Colonic mucosa (tissue), 4 donors: ENCODE measurements at regions not wholly inside any gene's neighbourhood (a gene's known extent, or its start where the extent isn't known, plus 50 kb on each side); places are given as distances from the start of the nearest gene placed in this dataset.

Source experiments
- DNase-seq: peaks from one replicate; pipeline ENCODE4 v3.0.0-alpha.2; 2020
- H3K27ac ChIP-seq: fragments of 200-600 bp; one replicate; pipeline ENCODE4 v1.8.0; 2021
- H3K27me3 ChIP-seq: fragments of 200-600 bp; one replicate; pipeline ENCODE4 v1.8.0; 2021
- H3K36me3 ChIP-seq: fragments of 200-600 bp; one replicate; pipeline ENCODE4 v1.8.0; 2021
- H3K4me1 ChIP-seq: fragments of 200-600 bp; one replicate; pipeline ENCODE4 v1.8.0; 2021; ENCODE audit warnings: mild to moderate bottlenecking
- H3K4me3 ChIP-seq: fragments of 200-600 bp; one replicate; pipeline ENCODE4 v1.8.0; 2021
- H3K9ac ChIP-seq, 2 donors: one replicate each; pipeline ENCODE4 v1.7.0; 2013; ENCODE audit warnings: control low read depth in 2 of 2, low read depth in 2 of 2, low read length in 2 of 2
- H3K9me3 ChIP-seq: fragments of 200-600 bp; one replicate; pipeline ENCODE4 v1.8.0; 2021
- intact Hi-C: fragments of 100-400 bp; cut with DNase I; formaldehyde crosslinking; loops from one replicate; pipeline ENCODE4 v1.14.1; 2022
- TF ChIP-seq, protein P1 (sequence below): fragments of 200-600 bp; IDR thresholded peaks from one replicate; pipeline ENCODE4 v1.8.0; 2022; ENCODE audit warnings: antibody characterized with exemption, mild to moderate bottlenecking
- donor health status: healthy.
- donor health status: DM: no; HTN: no; CAD: no.
- donor health status: DM: no; HTN: no; CAD: no.

DNA sequence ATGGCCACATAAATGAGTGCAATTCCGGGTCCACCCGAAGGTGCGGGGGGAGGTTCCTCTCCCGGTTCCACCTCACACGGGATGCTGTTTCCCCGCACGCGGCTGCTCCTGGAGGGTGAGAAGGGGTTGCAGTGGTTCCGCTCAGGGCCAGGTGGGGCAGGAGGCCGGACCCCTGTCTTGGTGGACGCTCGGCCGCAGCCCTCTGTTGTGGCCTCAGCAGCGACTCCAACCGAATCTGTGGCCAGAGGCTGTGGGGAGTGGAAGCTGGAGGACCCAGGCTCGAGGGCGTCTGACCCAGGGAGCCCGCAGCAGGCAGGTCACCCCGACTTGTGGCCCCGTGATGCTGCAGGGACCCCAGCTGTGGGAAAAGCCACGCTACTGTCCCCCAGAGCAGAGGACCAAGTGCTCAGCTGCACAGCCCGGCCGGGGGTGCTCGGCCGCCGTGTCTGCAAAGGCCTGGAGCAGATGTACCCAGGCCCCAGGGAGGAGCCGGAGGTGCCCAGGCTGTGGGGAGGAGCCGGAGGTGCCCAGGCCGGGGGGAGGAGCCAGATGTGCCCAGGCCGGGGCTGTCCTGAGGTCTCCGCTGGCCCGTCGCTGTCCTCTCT is 83.9 kb downstream of the RTP5 start:
- no peak for DNase-seq
- H3K27me3 ChIP-seq = no peaks in the 10 kb centered on the region
- TF ChIP-seq, protein P1, sequence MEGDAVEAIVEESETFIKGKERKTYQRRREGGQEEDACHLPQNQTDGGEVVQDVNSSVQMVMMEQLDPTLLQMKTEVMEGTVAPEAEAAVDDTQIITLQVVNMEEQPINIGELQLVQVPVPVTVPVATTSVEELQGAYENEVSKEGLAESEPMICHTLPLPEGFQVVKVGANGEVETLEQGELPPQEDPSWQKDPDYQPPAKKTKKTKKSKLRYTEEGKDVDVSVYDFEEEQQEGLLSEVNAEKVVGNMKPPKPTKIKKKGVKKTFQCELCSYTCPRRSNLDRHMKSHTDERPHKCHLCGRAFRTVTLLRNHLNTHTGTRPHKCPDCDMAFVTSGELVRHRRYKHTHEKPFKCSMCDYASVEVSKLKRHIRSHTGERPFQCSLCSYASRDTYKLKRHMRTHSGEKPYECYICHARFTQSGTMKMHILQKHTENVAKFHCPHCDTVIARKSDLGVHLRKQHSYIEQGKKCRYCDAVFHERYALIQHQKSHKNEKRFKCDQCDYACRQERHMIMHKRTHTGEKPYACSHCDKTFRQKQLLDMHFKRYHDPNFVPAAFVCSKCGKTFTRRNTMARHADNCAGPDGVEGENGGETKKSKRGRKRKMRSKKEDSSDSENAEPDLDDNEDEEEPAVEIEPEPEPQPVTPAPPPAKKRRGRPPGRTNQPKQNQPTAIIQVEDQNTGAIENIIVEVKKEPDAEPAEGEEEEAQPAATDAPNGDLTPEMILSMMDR = no peak
- H3K4me3 ChIP-seq = no peak overlapping the region
- peaks cover 3% of the 10 kb centered on the region for H3K4me1 ChIP-seq
- intact Hi-C loops = no loop called here
- no peak overlapping the region for H3K27ac ChIP-seq
- no peak overlapping the region for H3K9ac ChIP-seq
- H3K36me3 ChIP-seq = no peaks in the 10 kb centered on the region
- no peaks in the 10 kb centered on the region for H3K9me3 ChIP-seq

DNA sequence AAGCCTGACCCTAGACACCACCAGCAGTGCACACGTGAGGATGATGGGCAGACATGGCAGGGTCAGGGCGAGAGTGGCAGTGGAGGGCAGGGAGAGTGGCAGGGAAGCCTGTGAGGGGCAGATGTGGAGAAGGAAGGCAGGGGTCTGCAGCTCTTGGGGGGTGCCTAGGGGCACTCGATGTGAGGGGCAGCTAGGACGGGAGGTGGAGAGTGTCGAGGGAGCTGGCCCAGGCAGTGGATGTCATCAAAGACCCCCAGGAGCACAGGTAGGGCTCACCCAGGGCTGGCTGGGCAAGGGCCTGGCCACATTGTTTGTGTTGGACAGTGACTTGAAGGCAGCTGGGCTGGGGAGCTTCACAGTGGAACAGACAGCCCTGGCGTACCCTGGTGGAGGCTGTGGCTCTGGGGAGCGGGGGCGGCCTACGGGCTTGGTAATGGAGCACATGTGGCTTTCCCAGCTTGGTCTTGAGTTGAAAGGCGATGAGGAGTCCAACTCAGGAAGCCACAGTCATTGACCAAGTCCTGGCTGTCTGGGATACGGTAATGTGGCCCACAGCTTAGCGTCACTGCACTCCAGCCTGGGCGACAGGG is 87.1 kb downstream of the RTP5 start:
- TF ChIP-seq, protein P1 = no peak
- Histone ChIP-seq H3K9ac (no peak overlapping the region), H3K36me3 (no peaks in the 10 kb centered on the region), H3K4me1 (no peaks in the 10 kb centered on the region), H3K27ac (no peak overlapping the region), H3K9me3 (no peaks in the 10 kb centered on the region), H3K27me3 (no peaks in the 10 kb centered on the region), H3K4me3 (no peak overlapping the region)
- DNase-seq = no peak
- intact Hi-C loops = no loop called here

DNA sequence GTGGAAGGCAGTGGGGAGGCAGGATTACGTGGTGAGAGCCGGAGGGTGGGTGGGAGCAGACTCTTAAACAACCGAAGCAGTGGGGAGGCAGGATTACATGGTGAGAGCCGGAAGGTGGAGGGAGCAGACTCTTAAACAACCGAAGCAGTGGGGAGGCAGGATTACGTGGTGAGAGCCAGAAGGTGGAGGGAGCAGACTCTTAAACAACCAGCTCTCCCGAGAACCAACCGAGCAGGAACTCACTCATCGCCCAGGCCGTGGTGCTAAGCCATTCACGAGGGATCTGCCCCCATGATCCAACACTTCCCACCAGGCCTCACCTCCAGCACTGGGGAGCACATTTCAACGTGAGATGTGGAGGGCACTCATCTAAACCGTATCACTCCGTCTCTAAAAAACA is 87.7 kb downstream of the RTP5 start:
- no peaks in the 10 kb centered on the region for H3K4me1 ChIP-seq
- H3K27me3 ChIP-seq = no peaks in the 10 kb centered on the region
- no peak overlapping the region for H3K4me3 ChIP-seq
- TF ChIP-seq, protein P1 = no peak
- intact Hi-C loops = no loop called here
- no peak for DNase-seq
- no peaks in the 10 kb centered on the region for H3K36me3 ChIP-seq
- H3K27ac ChIP-seq = no peak overlapping the region
- H3K9ac ChIP-seq = no peak overlapping the region
- H3K9me3 ChIP-seq = no peaks in the 10 kb centered on the region

DNA sequence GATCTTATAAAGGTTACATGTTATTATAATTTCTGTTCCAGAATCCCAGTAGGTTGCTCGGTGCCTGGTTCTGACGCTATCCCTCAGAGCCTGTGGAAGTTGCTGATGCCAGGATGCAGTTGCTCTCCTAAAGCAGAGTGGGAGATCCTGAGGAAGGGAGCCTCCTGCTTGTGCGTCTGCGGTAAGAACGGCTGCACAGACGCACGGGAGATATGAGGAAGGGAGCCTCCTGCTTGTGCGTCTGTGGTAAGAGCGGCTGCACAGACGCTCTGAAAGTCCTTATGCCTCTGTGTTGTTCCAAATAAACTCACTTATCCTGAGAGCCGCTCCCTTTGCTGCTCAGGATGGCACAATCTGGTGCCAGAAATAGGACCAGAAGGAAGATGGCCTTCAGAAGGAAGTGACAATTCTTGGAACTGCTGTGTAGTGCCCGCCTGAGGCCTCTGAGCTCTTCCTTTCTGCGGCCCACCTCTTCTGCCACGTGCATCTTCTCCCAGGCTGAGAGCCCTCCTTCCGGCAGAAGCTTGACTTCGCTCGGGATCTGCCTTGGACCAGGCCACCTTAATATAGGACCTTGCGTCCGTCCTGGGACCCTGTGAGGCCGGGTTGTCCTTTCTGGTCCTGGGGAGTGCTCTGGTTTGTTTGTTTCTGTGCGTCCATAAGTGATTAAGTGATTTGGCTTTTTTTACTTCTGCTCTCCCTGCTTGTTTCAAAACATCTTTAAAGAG is 89.5 kb downstream of the RTP5 start:
- DNase-seq = no peak
- intact Hi-C loops = no loop called here

DNA sequence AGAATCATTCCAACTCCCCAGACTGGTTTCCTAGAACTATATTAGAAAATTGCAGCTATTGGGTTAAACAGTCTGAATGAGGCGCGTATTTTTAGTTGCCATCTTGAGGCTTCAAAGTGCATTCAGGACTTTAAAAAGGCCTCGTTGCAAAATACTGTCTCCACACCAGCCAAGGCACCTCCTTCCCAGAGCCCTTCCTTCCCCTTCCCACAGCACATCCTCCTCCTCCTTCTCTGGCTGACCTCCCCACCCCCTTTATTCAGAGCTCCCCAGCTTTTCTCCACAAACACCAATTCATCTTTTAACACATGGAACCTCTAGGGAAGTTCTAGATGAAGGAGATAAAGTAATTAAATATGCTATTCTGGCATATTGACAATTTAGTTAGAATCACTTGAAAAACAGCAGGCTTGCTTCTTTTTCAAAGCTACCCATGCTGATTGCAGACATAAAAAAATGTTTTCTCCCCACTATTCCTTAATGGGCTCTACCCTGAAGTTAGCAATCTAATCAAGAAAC is 90.3 kb downstream of the RTP5 start:
- Histone ChIP-seq H3K4me3 (no peak overlapping the region), H3K4me1 (no peaks in the 10 kb centered on the region), H3K27ac (no peak overlapping the region), H3K9ac (no peak overlapping the region), H3K36me3 (no peaks in the 10 kb centered on the region), H3K9me3 (no peaks in the 10 kb centered on the region), H3K27me3 (no peaks in the 10 kb centered on the region)
- intact Hi-C loops = no loop called here
- DNase-seq = no peak
- TF ChIP-seq, protein P1 = no peak

More for the DNA sequence above, 89.5 kb downstream of the RTP5 start:
- Histone ChIP-seq H3K27me3 (no peaks in the 10 kb centered on the region), H3K4me1 (no peaks in the 10 kb centered on the region), H3K27ac (no peak overlapping the region), H3K9ac (no peak overlapping the region), H3K4me3 (no peak overlapping the region), H3K36me3 (no peaks in the 10 kb centered on the region), H3K9me3 (no peaks in the 10 kb centered on the region)
- TF ChIP-seq, protein P1 = no peak
